DND-41 (cell line): ENCODE measurements at regions not wholly inside any gene's neighbourhood (a gene's known extent, or its start where the extent isn't known, plus 50 kb on each side); places are given as distances from the start of the nearest gene placed in this dataset.

Source experiments
- ATAC-seq: fragments of 200-7000 bp; cut with Tn5 transposase; 3 replicates; pipeline ENCODE4 v1.9.1; 2021; ENCODE audit warnings: low read depth; ENCODE audit not compliant: insufficient read depth
- DNase-seq: peaks from one replicate; pipeline ENCODE4 v3.0.0-alpha.2; 2020
- H2AFZ ChIP-seq: 2 replicates; pipeline ENCODE4 v1.6.0; 2012; ENCODE audit warnings: low read depth, low read length
- H3K27ac ChIP-seq: 2 replicates; pipeline ENCODE4 v1.5.1; 2012; ENCODE audit warnings: low read length, inconsistent platforms
- H3K27me3 ChIP-seq: fragments of 200-600 bp; sonication (generic); 2 replicates; pipeline ENCODE4 v1.6.0; 2012; ENCODE audit warnings: low read length, mild to moderate bottlenecking, inconsistent platforms; ENCODE audit not compliant: insufficient read depth, poor library complexity
- H3K36me3 ChIP-seq: 2 replicates; pipeline ENCODE4 v1.5.1; 2012; ENCODE audit warnings: low read length, inconsistent platforms; ENCODE audit not compliant: insufficient read depth
- H3K4me1 ChIP-seq: 2 replicates; pipeline ENCODE4 v1.5.1; 2012; ENCODE audit warnings: mild to moderate bottlenecking, low read length; ENCODE audit not compliant: insufficient read depth
- H3K4me2 ChIP-seq: 2 replicates; pipeline ENCODE4 v1.6.0; 2012; ENCODE audit warnings: mild to moderate bottlenecking, moderate library complexity, low read length, inconsistent platforms; ENCODE audit not compliant: insufficient read depth
- H3K4me3 ChIP-seq, 2 experiments: fragments of 200-600 bp in 1 of 2; shearing (Covaris generic) in 1 of 2; 2 replicates each; pipeline ENCODE4 v1.5.1; 2012 to 2016; ENCODE audit warnings: inconsistent platforms in 2 of 2, low read length in 2 of 2, mild to moderate bottlenecking in 2 of 2, low read depth in 1 of 2, moderate library complexity in 1 of 2
- H3K79me2 ChIP-seq: 2 replicates; pipeline ENCODE4 v1.6.0; 2012; ENCODE audit warnings: low read length, inconsistent platforms; ENCODE audit not compliant: insufficient read depth
- H3K9ac ChIP-seq: 2 replicates; pipeline ENCODE4 v1.6.0; 2012; ENCODE audit warnings: low read depth, mild to moderate bottlenecking, inconsistent platforms, low read length, moderate library complexity
- H3K9me3 ChIP-seq: 2 replicates; pipeline ENCODE4 v1.5.1; 2012; ENCODE audit warnings: low read length, moderate library complexity, mild to moderate bottlenecking, inconsistent platforms; ENCODE audit not compliant: insufficient read depth, severe bottlenecking
- H4K20me1 ChIP-seq: 2 replicates; pipeline ENCODE4 v1.6.0; 2012; ENCODE audit warnings: low read length; ENCODE audit not compliant: insufficient read depth
- CTCF ChIP-seq: IDR thresholded peaks from 2 replicates; pipeline ENCODE4 v1.5.1; 2012; ENCODE audit warnings: borderline replicate concordance, low read length, moderate library complexity, mild to moderate bottlenecking; ENCODE audit not compliant: poor library complexity, severe bottlenecking; ENCODE audit errors: extremely low read depth
- EZH2 ChIP-seq: IDR thresholded peaks from 3 replicates; pipeline ENCODE4 v1.6.1; 2012; ENCODE audit warnings: borderline replicate concordance, low read depth, mild to moderate bottlenecking, moderate library complexity, low read length, inconsistent platforms; ENCODE audit not compliant: severe bottlenecking

- Histone ChIP-seq H3K27ac (no peak overlapping the region), H3K4me2 (no peak overlapping the region), H3K27me3 (no peaks in the 10 kb centered on the region), H3K9ac (no peak overlapping the region), H3K4me3 (no peak overlapping the region), H3K9me3 (no peaks in the 10 kb centered on the region), H4K20me1 (no peaks in the 10 kb centered on the region), H3K79me2 (no peaks in the 10 kb centered on the region), H2AFZ (no peak overlapping the region), H3K4me1 (no peaks in the 10 kb centered on the region), H3K36me3 (no peaks in the 10 kb centered on the region)
- DNase-seq (no peak), ATAC-seq (no peak)
- TF ChIP-seq EZH2 (no peak), CTCF (no peak)
Measured at GRCh38 chr3:171516765-171517164, 56.6 kb upstream of the TNIK start.

- H3K4me3 ChIP-seq, result no peak overlapping the region
- H3K4me2 ChIP-seq, result no peak overlapping the region
- H3K27ac ChIP-seq, result no peak overlapping the region
- H3K27me3 ChIP-seq, result no peaks in the 10 kb centered on the region
- no peaks in the 10 kb centered on the region for H4K20me1 ChIP-seq
- no peak overlapping the region for H2AFZ ChIP-seq
- no peak overlapping the region for H3K9ac ChIP-seq
- H3K4me1 ChIP-seq, result no peaks in the 10 kb centered on the region
- peak; percentile 7 for TF ChIP-seq CTCF
- TF ChIP-seq EZH2, result no peak
- no peaks in the 10 kb centered on the region for H3K9me3 ChIP-seq
- H3K36me3 ChIP-seq, result no peaks in the 10 kb centered on the region
- no peak for DNase-seq
- H3K79me2 ChIP-seq, result no peaks in the 10 kb centered on the region
- ATAC-seq, result no peak
Measured at GRCh38 chr3:171514466-171514865, 54.3 kb upstream of the TNIK start.

GRCh38 chr3:171511450-171511849 is 51.2 kb upstream of the TNIK start:
- Histone ChIP-seq H3K9me3 (no peaks in the 10 kb centered on the region), H2AFZ (no peak overlapping the region), H3K36me3 (no peaks in the 10 kb centered on the region), H3K27me3 (no peaks in the 10 kb centered on the region), H3K4me1 (no peaks in the 10 kb centered on the region), H3K4me2 (no peak overlapping the region), H3K4me3 (no peak overlapping the region), H3K79me2 (no peaks in the 10 kb centered on the region), H3K27ac (no peak overlapping the region), H3K9ac (no peak overlapping the region), H4K20me1 (no peaks in the 10 kb centered on the region)
- DNase-seq (no peak), ATAC-seq (no peak)
- no peak for TF ChIP-seq EZH2
- no peak for TF ChIP-seq CTCF
